GM23338 (cell line): ENCODE measurements at regions not wholly inside any gene's neighbourhood (a gene's known extent, or its start where the extent isn't known, plus 50 kb on each side); places are given as distances from the start of the nearest gene placed in this dataset.

ENCODE experiments used
- ATAC-seq: fragments of 200-7000 bp; cut with Tn5 transposase; 3 replicates; pipeline ENCODE4 v1.9.1; 2020
- DNase-seq: peaks from one replicate; pipeline ENCODE4 v3.0.0-alpha.2; 2015; ENCODE audit warnings: low spot score
- H2AFZ ChIP-seq: fragments of 200-600 bp; sonication (generic); 2 replicates; pipeline ENCODE4 v1.8.0; 2016; ENCODE audit warnings: antibody characterized with exemption, mild to moderate bottlenecking, moderate library complexity
- H3F3A ChIP-seq: fragments of 200-600 bp; sonication (generic); replicated peaks from 2 replicates; pipeline ENCODE4 v1.8.0; 2017; ENCODE audit warnings: antibody characterized with exemption, mixed run types, low read depth
- H3K27ac ChIP-seq: fragments of 200-600 bp; sonication (generic); 2 replicates; pipeline ENCODE4 v1.6.1; 2016; ENCODE audit warnings: low read depth
- H3K27me3 ChIP-seq: fragments of 200-600 bp; sonication (generic); 2 replicates; pipeline ENCODE4 v1.8.0; 2016; ENCODE audit warnings: mild to moderate bottlenecking, mixed run types, moderate library complexity; ENCODE audit not compliant: insufficient read depth
- H3K36me3 ChIP-seq: fragments of 200-600 bp; sonication (generic); 2 replicates; pipeline ENCODE4 v1.8.0; 2016; ENCODE audit warnings: mild to moderate bottlenecking; ENCODE audit not compliant: insufficient read depth
- H3K4me1 ChIP-seq: fragments of 200-600 bp; sonication (generic); 2 replicates; pipeline ENCODE4 v1.8.0; 2016; ENCODE audit warnings: mild to moderate bottlenecking, moderate library complexity; ENCODE audit not compliant: insufficient read depth
- H3K4me2 ChIP-seq: fragments of 200-600 bp; sonication (generic); 2 replicates; pipeline ENCODE4 v1.7.1; 2017; ENCODE audit warnings: mixed run types
- H3K4me3 ChIP-seq: fragments of 200-600 bp; sonication (generic); 2 replicates; pipeline ENCODE4 v1.6.1; 2016; ENCODE audit warnings: mixed run types
- H3K79me2 ChIP-seq: fragments of 200-600 bp; sonication (generic); replicated peaks from 2 replicates; pipeline ENCODE4 v1.8.0; 2017; ENCODE audit warnings: mild to moderate bottlenecking; ENCODE audit not compliant: insufficient read depth
- H3K9me2 ChIP-seq: fragments of 200-600 bp; sonication (generic); 2 replicates; pipeline ENCODE4 v1.8.0; 2017; ENCODE audit not compliant: insufficient read depth
- H4K20me1 ChIP-seq: fragments of 200-600 bp; sonication (generic); replicated peaks from 2 replicates; pipeline ENCODE4 v1.8.0; 2017; ENCODE audit warnings: mild to moderate bottlenecking; ENCODE audit not compliant: insufficient read depth
- H3K27ac Mint-ChIP-seq: 2 replicates; pipeline ENCODE4 v1.8.0; 2020; ENCODE audit warnings: inconsistent platforms, mild to moderate bottlenecking, moderate library complexity, mixed read lengths
- H3K27me3 Mint-ChIP-seq: 3 replicates; pipeline ENCODE4 v1.8.0; 2022; ENCODE audit warnings: low read depth, mild to moderate bottlenecking, moderate library complexity, mixed read lengths, inconsistent platforms; ENCODE audit not compliant: insufficient read depth, poor library complexity
- H3K36me3 Mint-ChIP-seq: 3 replicates; pipeline ENCODE4 v1.8.0; 2021; ENCODE audit warnings: low read depth, mild to moderate bottlenecking, inconsistent platforms, moderate library complexity, mixed read lengths
- H3K4me1 Mint-ChIP-seq: 3 replicates; pipeline ENCODE4 v1.8.0; 2020; ENCODE audit warnings: mild to moderate bottlenecking, inconsistent platforms, mixed read lengths
- H3K4me3 Mint-ChIP-seq: 3 replicates; pipeline ENCODE4 v1.8.0; 2021; ENCODE audit warnings: moderate library complexity, mild to moderate bottlenecking, inconsistent platforms, mixed read lengths
- H3K9me3 Mint-ChIP-seq: 3 replicates; pipeline ENCODE4 v1.8.0; 2020; ENCODE audit warnings: moderate library complexity, mild to moderate bottlenecking, inconsistent platforms, mixed read lengths
- CREB1 ChIP-seq: fragments of 250-450 bp; sonication (Bioruptor Pico); IDR thresholded peaks from 2 replicates; pipeline ENCODE4 v1.5.0; 2020; ENCODE audit warnings: low read depth, mild to moderate bottlenecking, moderate library complexity
- EZH2 ChIP-seq: fragments of 200-600 bp; sonication (generic); IDR thresholded peaks from one replicate; pipeline ENCODE4 v1.8.0; 2017; ENCODE audit warnings: antibody characterized with exemption, mild to moderate bottlenecking, low read depth; ENCODE audit not compliant: unreplicated experiment
- EZH2phosphoT487 ChIP-seq: fragments of 200-600 bp; sonication (generic); IDR thresholded peaks from one replicate; pipeline ENCODE4 v1.8.1; 2018; ENCODE audit warnings: antibody characterized with exemption; ENCODE audit not compliant: unreplicated experiment
- JUNB ChIP-seq: IDR thresholded peaks from one replicate; pipeline ENCODE4 v1.6.1; 2016; ENCODE audit warnings: antibody characterized with exemption; ENCODE audit not compliant: unreplicated experiment
- NANOG ChIP-seq: IDR thresholded peaks from 2 replicates; pipeline ENCODE4 v1.6.1; 2016; ENCODE audit warnings: antibody characterized with exemption, borderline replicate concordance
- POLR2AphosphoS5 ChIP-seq: IDR thresholded peaks from 2 replicates; pipeline ENCODE4 v1.6.1; 2016; ENCODE audit warnings: antibody characterized with exemption, low read depth
- REST ChIP-seq: IDR thresholded peaks from one replicate; pipeline ENCODE4 v1.6.1; 2018; ENCODE audit warnings: antibody characterized with exemption; ENCODE audit not compliant: unreplicated experiment
- STAT1 ChIP-seq: IDR thresholded peaks from one replicate; pipeline ENCODE4 v1.6.1; 2016; ENCODE audit warnings: antibody characterized with exemption; ENCODE audit not compliant: unreplicated experiment
- ZNF114 ChIP-seq: fragments of 250-450 bp; sonication (Bioruptor Pico); IDR thresholded peaks from 2 replicates; pipeline ENCODE4 v1.5.0; 2020; ENCODE audit warnings: mild to moderate bottlenecking, moderate library complexity
- ZNF331 ChIP-seq: fragments of 250-450 bp; sonication (Bioruptor Pico); IDR thresholded peaks from 2 replicates; pipeline ENCODE4 v1.5.0; 2020; ENCODE audit warnings: low read depth, mild to moderate bottlenecking, moderate library complexity
- ZNF462 ChIP-seq: fragments of 250-450 bp; sonication (Bioruptor Pico); IDR thresholded peaks from 2 replicates; pipeline ENCODE4 v1.5.0; 2020; ENCODE audit warnings: mild to moderate bottlenecking, moderate library complexity
- TF ChIP-seq, protein P1 (sequence below): IDR thresholded peaks from 2 replicates; pipeline ENCODE4 v1.6.1; 2016; ENCODE audit warnings: antibody characterized with exemption
- TF ChIP-seq, protein P2 (sequence below), 2 experiments: fragments of 200-600 bp in 1 of 2; sonication (generic) in 1 of 2; conservative IDR thresholded peaks; 2 replicates each; pipeline versions ENCODE4 v1.5.1 to v1.6.1; 2016 to 2017; ENCODE audit warnings: antibody characterized with exemption in 2 of 2, low read depth in 2 of 2, mild to moderate bottlenecking in 2 of 2, moderate library complexity in 1 of 2

GRCh38 chr17:31623990-31624389 lies 232.5 kb downstream of the RAB11FIP4 start:
- Histone ChIP-seq H3K36me3 (no peaks in the 10 kb centered on the region), H3K27me3 (no peaks in the 10 kb centered on the region), H2AFZ (no peak overlapping the region), H3K4me1 (no peaks in the 10 kb centered on the region), H3K79me2 (no peaks in the 10 kb centered on the region), H3K4me3 (no peak overlapping the region), H3F3A (no peaks in the 10 kb centered on the region), H3K4me2 (no peak overlapping the region), H4K20me1 (no peaks in the 10 kb centered on the region), H3K9me2 (no peaks in the 10 kb centered on the region; the same call in 1 of the 2 replicates), H3K27ac (no peak overlapping the region)
- Mint-ChIP-seq H3K4me3 (no peak overlapping the region), H3K4me1 (no peaks in the 10 kb centered on the region), H3K27me3 (no peaks in the 10 kb centered on the region), H3K27ac (no peak overlapping the region), H3K36me3 (no peaks in the 10 kb centered on the region), H3K9me3 (peaks cover 17% of the 10 kb centered on the region)
- DNase-seq (no peak), ATAC-seq (no peak)
- TF ChIP-seq, protein P1, sequence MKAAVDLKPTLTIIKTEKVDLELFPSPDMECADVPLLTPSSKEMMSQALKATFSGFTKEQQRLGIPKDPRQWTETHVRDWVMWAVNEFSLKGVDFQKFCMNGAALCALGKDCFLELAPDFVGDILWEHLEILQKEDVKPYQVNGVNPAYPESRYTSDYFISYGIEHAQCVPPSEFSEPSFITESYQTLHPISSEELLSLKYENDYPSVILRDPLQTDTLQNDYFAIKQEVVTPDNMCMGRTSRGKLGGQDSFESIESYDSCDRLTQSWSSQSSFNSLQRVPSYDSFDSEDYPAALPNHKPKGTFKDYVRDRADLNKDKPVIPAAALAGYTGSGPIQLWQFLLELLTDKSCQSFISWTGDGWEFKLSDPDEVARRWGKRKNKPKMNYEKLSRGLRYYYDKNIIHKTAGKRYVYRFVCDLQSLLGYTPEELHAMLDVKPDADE, result no peak
- TF ChIP-seq, protein P2, sequence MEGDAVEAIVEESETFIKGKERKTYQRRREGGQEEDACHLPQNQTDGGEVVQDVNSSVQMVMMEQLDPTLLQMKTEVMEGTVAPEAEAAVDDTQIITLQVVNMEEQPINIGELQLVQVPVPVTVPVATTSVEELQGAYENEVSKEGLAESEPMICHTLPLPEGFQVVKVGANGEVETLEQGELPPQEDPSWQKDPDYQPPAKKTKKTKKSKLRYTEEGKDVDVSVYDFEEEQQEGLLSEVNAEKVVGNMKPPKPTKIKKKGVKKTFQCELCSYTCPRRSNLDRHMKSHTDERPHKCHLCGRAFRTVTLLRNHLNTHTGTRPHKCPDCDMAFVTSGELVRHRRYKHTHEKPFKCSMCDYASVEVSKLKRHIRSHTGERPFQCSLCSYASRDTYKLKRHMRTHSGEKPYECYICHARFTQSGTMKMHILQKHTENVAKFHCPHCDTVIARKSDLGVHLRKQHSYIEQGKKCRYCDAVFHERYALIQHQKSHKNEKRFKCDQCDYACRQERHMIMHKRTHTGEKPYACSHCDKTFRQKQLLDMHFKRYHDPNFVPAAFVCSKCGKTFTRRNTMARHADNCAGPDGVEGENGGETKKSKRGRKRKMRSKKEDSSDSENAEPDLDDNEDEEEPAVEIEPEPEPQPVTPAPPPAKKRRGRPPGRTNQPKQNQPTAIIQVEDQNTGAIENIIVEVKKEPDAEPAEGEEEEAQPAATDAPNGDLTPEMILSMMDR (conservative IDR thresholded peaks at IDR 0.05; ENCODE audit: low read depth in 2 of 2), result no peak
- TF ChIP-seq ZNF462 (CRISPR knock-in tag) (no peak), EZH2 (no peak), STAT1 (no peak), ZNF114 (CRISPR knock-in tag) (no peak), NANOG (no peak), CREB1 (CRISPR knock-in tag) (no peak), REST (no peak), JUNB (no peak), ZNF331 (no peak), EZH2phosphoT487 (no peak), POLR2AphosphoS5 (no peak)
